ENCODE measurements at regions not wholly inside any gene's neighbourhood (a gene's known extent, or its start where the extent isn't known, plus 50 kb on each side); places are given as distances from the start of the nearest gene placed in this dataset.

DNA sequence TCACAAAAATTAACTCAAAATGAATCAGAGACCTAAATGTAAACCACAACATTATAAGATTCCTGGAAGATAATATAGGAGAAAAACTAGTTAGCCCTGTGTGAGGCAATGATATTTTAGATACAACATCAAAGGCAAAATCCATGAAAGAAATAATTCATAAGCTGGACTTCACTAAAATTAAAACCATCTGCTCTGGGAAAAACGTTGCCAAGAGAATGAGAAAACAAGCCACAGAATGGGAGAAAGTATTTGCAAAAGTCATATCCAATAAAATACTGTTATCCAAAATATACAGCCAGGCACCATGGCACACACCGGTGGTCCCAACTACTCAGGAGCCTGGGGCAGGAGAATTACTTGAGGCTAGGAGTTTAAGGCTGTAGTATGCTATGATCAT is 70.3 kb downstream of the SYF2 start:
- ATAC-seq, result no peak
- Histone ChIP-seq H3K27me3 (ENCODE audit: control insufficient read depth, insufficient read depth, low read length) (peaks cover 7% of the 10 kb centered on the region; the same call in 1 of the 2 replicates), H3K4me3 (ENCODE audit: low read depth in 2 of 2, low read length in 2 of 2) (no peak overlapping the region), H3K4me1 (ENCODE audit: control insufficient read depth, insufficient read depth, low read length) (peaks cover under 1% of the 10 kb centered on the region), H3K36me3 (ENCODE audit: control insufficient read depth, insufficient read depth, low read length) (no peaks in the 10 kb centered on the region), H3K27ac (ENCODE audit: low read length) (no peak overlapping the region), H3K9me3 (ENCODE audit: control insufficient read depth, insufficient read depth, low read depth, low read length) (no peaks in the 10 kb centered on the region)
- BruUV-seq (replicated peaks), result no TSS peak
- ChIA-PET POLR2A (no interaction called here), CTCF (no interaction called here)
- in situ Hi-C loops (cut with HindIII; ENCODE audit: low pct_unique_long_range_greater_than_20kb, low sequenced_read_pairs) (no loop called here), intact Hi-C loops (cut with micrococcal nuclease; ENCODE audit: unreplicated experiment) (no loop called here)
- DNase-seq (ENCODE audit: low read depth, low spot score), result no peak
- TF ChIP-seq TCF7L2 (IDR thresholded peaks at IDR 0.05; ENCODE audit: low read depth, low read length) (no peak), CTCF (IDR thresholded peaks at IDR 0.05) (no peak), SIN3A (IDR thresholded peaks at IDR 0.05; ENCODE audit: borderline replicate concordance, insufficient read depth, low read depth, low read length) (no peak), POLR2AphosphoS5 (IDR thresholded peaks at IDR 0.05; ENCODE audit: low read depth, low read length) (no peak)
- TF ChIP-seq, protein P1, sequence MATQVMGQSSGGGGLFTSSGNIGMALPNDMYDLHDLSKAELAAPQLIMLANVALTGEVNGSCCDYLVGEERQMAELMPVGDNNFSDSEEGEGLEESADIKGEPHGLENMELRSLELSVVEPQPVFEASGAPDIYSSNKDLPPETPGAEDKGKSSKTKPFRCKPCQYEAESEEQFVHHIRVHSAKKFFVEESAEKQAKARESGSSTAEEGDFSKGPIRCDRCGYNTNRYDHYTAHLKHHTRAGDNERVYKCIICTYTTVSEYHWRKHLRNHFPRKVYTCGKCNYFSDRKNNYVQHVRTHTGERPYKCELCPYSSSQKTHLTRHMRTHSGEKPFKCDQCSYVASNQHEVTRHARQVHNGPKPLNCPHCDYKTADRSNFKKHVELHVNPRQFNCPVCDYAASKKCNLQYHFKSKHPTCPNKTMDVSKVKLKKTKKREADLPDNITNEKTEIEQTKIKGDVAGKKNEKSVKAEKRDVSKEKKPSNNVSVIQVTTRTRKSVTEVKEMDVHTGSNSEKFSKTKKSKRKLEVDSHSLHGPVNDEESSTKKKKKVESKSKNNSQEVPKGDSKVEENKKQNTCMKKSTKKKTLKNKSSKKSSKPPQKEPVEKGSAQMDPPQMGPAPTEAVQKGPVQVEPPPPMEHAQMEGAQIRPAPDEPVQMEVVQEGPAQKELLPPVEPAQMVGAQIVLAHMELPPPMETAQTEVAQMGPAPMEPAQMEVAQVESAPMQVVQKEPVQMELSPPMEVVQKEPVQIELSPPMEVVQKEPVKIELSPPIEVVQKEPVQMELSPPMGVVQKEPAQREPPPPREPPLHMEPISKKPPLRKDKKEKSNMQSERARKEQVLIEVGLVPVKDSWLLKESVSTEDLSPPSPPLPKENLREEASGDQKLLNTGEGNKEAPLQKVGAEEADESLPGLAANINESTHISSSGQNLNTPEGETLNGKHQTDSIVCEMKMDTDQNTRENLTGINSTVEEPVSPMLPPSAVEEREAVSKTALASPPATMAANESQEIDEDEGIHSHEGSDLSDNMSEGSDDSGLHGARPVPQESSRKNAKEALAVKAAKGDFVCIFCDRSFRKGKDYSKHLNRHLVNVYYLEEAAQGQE (IDR thresholded peaks at IDR 0.05; ENCODE audit: insufficient read depth in 1 of 2, low read depth in 2 of 2, low read length in 1 of 2), result no peak

- Histone ChIP-seq H3K9me3 (ENCODE audit: control insufficient read depth, insufficient read depth, low read depth, low read length) (no peaks in the 10 kb centered on the region), H3K36me3 (ENCODE audit: control insufficient read depth, insufficient read depth, low read length) (no peaks in the 10 kb centered on the region), H3K27me3 (ENCODE audit: control insufficient read depth, insufficient read depth, low read length) (peaks cover 18% of the 10 kb centered on the region), H3K4me1 (ENCODE audit: control insufficient read depth, insufficient read depth, low read length) (no peaks in the 10 kb centered on the region), H3K27ac (ENCODE audit: low read length) (no peak overlapping the region), H3K4me3 (ENCODE audit: low read depth in 2 of 2, low read length in 2 of 2) (no peak overlapping the region)
- in situ Hi-C loops (cut with HindIII; ENCODE audit: low pct_unique_long_range_greater_than_20kb, low sequenced_read_pairs) (no loop called here), intact Hi-C loops (cut with micrococcal nuclease; ENCODE audit: unreplicated experiment) (no loop called here)
- ATAC-seq (no peak), DNase-seq (ENCODE audit: low read depth, low spot score) (no peak)
- CTCF ChIA-PET, result no interaction called here
- TF ChIP-seq, protein P1 (IDR thresholded peaks at IDR 0.05; ENCODE audit: insufficient read depth in 1 of 2, low read depth in 2 of 2, low read length in 1 of 2), result no peak
- no peak for TF ChIP-seq CTCF (IDR thresholded peaks at IDR 0.05)
- TF ChIP-seq POLR2AphosphoS5 (IDR thresholded peaks at IDR 0.05; ENCODE audit: low read depth, low read length), result no peak
- BruUV-seq (replicated peaks), result no TSS peak
- POLR2A ChIA-PET, result no interaction called here
Observed at GRCh38 chr1:25157846-25158245, 74.5 kb downstream of the SYF2 start.
